H9 (cell line): ENCODE measurements at regions not wholly inside any gene's neighbourhood (a gene's known extent, or its start where the extent isn't known, plus 50 kb on each side); places are given as distances from the start of the nearest gene placed in this dataset.

ENCODE experiments used
- DNase-seq: peaks from one replicate; pipeline ENCODE4 v3.0.0-alpha.2; 2017
- H2AFZ ChIP-seq: one replicate; pipeline ENCODE4 v1.6.1; 2013; ENCODE audit warnings: mild to moderate bottlenecking, low read length, control low read depth, moderate library complexity
- H2AK5ac ChIP-seq: 2 replicates; pipeline ENCODE4 v1.6.1; 2013; ENCODE audit warnings: low read length, control low read depth, mixed read lengths; ENCODE audit not compliant: insufficient read length
- H2BK120ac ChIP-seq: one replicate; pipeline ENCODE4 v1.6.1; 2013; ENCODE audit warnings: low read depth, mild to moderate bottlenecking, low read length, control low read depth, inconsistent platforms; ENCODE audit not compliant: poor library complexity, severe bottlenecking
- H2BK12ac ChIP-seq: 2 replicates; pipeline ENCODE4 v1.6.1; 2013; ENCODE audit warnings: low read length, control low read depth, mixed read lengths, low read depth; ENCODE audit not compliant: insufficient read length
- H2BK15ac ChIP-seq: 2 replicates; pipeline ENCODE4 v1.6.1; 2013; ENCODE audit warnings: low read depth, low read length, control low read depth
- H2BK20ac ChIP-seq: one replicate; pipeline ENCODE4 v1.6.1; 2013; ENCODE audit warnings: low read depth, mild to moderate bottlenecking, low read length, control low read depth, inconsistent platforms; ENCODE audit not compliant: poor library complexity, severe bottlenecking
- H2BK5ac ChIP-seq: 2 replicates; pipeline ENCODE4 v1.6.1; 2013; ENCODE audit warnings: low read length, control low read depth, mixed read lengths; ENCODE audit not compliant: insufficient read length
- H3K14ac ChIP-seq: 2 replicates; pipeline ENCODE4 v1.6.1; 2013; ENCODE audit warnings: low read length, control low read depth; ENCODE audit not compliant: insufficient read depth
- H3K18ac ChIP-seq: 2 replicates; pipeline ENCODE4 v1.6.1; 2013; ENCODE audit warnings: low read depth, mild to moderate bottlenecking, mixed read lengths, low read length, control low read depth; ENCODE audit not compliant: insufficient read length
- H3K23ac ChIP-seq: 2 replicates; pipeline ENCODE4 v1.6.1; 2013; ENCODE audit warnings: low read length, control low read depth, mixed read lengths, low read depth; ENCODE audit not compliant: insufficient read length
- H3K23me2 ChIP-seq: 2 replicates; pipeline ENCODE4 v1.6.1; 2013; ENCODE audit warnings: low read depth, mild to moderate bottlenecking, mixed read lengths, low read length, control low read depth; ENCODE audit not compliant: insufficient read length, poor library complexity, severe bottlenecking
- H3K27ac ChIP-seq: 2 replicates; pipeline ENCODE4 v1.5.1; 2013; ENCODE audit warnings: low read length, control low read depth, mixed read lengths, low read depth; ENCODE audit not compliant: insufficient read length
- H3K27me3 ChIP-seq: 2 replicates; pipeline ENCODE4 v1.6.1; 2013; ENCODE audit warnings: low read length, control low read depth, inconsistent platforms; ENCODE audit not compliant: insufficient read depth
- H3K4ac ChIP-seq: 2 replicates; pipeline ENCODE4 v1.6.1; 2013; ENCODE audit warnings: low read depth, mild to moderate bottlenecking, control low read depth, inconsistent platforms, low read length, moderate library complexity
- H3K4me1 ChIP-seq: 2 replicates; pipeline ENCODE4 v1.6.1; 2013; ENCODE audit warnings: low read length, control low read depth, inconsistent platforms; ENCODE audit not compliant: insufficient read depth
- H3K4me2 ChIP-seq: 2 replicates; pipeline ENCODE4 v1.6.1; 2013; ENCODE audit warnings: low read length, control low read depth, mixed read lengths; ENCODE audit not compliant: insufficient read length, insufficient read depth
- H3K56ac ChIP-seq: 2 replicates; pipeline ENCODE4 v1.6.1; 2013; ENCODE audit warnings: low read depth, mild to moderate bottlenecking, mixed read lengths, low read length, control low read depth; ENCODE audit not compliant: insufficient read length
- H3K79me1 ChIP-seq: 2 replicates; pipeline ENCODE4 v1.6.1; 2013; ENCODE audit warnings: low read depth, mild to moderate bottlenecking, moderate library complexity, low read length, control low read depth, inconsistent platforms; ENCODE audit not compliant: insufficient read depth, poor library complexity, severe bottlenecking
- H3K79me2 ChIP-seq: 2 replicates; pipeline ENCODE4 v1.6.1; 2013; ENCODE audit warnings: low read length, control low read depth, inconsistent platforms; ENCODE audit not compliant: insufficient read depth
- H3K9ac ChIP-seq: 2 replicates; pipeline ENCODE4 v1.6.1; 2013; ENCODE audit warnings: low read length, control low read depth, mixed read lengths; ENCODE audit not compliant: insufficient read length; ENCODE audit errors: extremely low read depth
- H3K9me3 ChIP-seq: one replicate; pipeline ENCODE4 v1.6.1; 2013; ENCODE audit warnings: low read depth, low read length, inconsistent platforms; ENCODE audit not compliant: control insufficient read depth
- H3T11ph ChIP-seq: one replicate; pipeline ENCODE4 v1.6.1; 2013; ENCODE audit warnings: mild to moderate bottlenecking, low read length, control low read depth, inconsistent platforms
- H4K20me1 ChIP-seq: one replicate; pipeline ENCODE4 v1.6.1; 2013; ENCODE audit not compliant: control insufficient read depth, insufficient read length, insufficient read depth
- H4K5ac ChIP-seq: 2 replicates; pipeline ENCODE4 v1.6.1; 2013; ENCODE audit warnings: low read depth, mild to moderate bottlenecking, mixed read lengths, low read length, control low read depth; ENCODE audit not compliant: insufficient read length
- H4K8ac ChIP-seq: replicated peaks from 2 replicates; pipeline ENCODE4 v1.6.1; 2013; ENCODE audit warnings: low read length, control low read depth, mixed read lengths, low read depth; ENCODE audit not compliant: insufficient read length
- H4K91ac ChIP-seq: 2 replicates; pipeline ENCODE4 v1.6.1; 2013; ENCODE audit warnings: low read depth, mild to moderate bottlenecking, moderate library complexity, mixed read lengths, low read length, control low read depth; ENCODE audit not compliant: insufficient read length
- H3K27ac Mint-ChIP-seq, 3 experiments: 2 replicates in 2 of 3; 3 replicates in 1 of 3; pipeline ENCODE4 v1.8.0; 2020 to 2021; ENCODE audit warnings: mixed read lengths in 3 of 3, mild to moderate bottlenecking in 1 of 3, moderate library complexity in 1 of 3
- H3K27me3 Mint-ChIP-seq: 2 replicates; pipeline ENCODE4 v1.8.0; 2021; ENCODE audit warnings: low read depth, mild to moderate bottlenecking, moderate library complexity, mixed read lengths
- H3K36me3 Mint-ChIP-seq, 3 experiments: 2 replicates in 2 of 3; 3 replicates in 1 of 3; pipeline ENCODE4 v1.8.0; 2020 to 2021; ENCODE audit warnings: low read depth in 3 of 3, mixed read lengths in 3 of 3; ENCODE audit not compliant: insufficient read depth in 1 of 3
- H3K4me1 Mint-ChIP-seq, 2 experiments: 2 replicates each; pipeline ENCODE4 v1.8.0; 2020; ENCODE audit warnings: mixed read lengths in 2 of 2
- H3K4me3 Mint-ChIP-seq, 2 experiments: 2 replicates in 1 of 2; 3 replicates in 1 of 2; pipeline ENCODE4 v1.8.0; 2020 to 2021; ENCODE audit warnings: mild to moderate bottlenecking in 2 of 2, mixed read lengths in 2 of 2, moderate library complexity in 1 of 2
- H3K9me3 Mint-ChIP-seq, 2 experiments: 2 replicates in 1 of 2; 3 replicates in 1 of 2; pipeline ENCODE4 v1.8.0; 2020; ENCODE audit warnings: mild to moderate bottlenecking in 2 of 2, mixed read lengths in 2 of 2, moderate library complexity in 1 of 2
- WGBS: extraction: QIAGEN DNeasy Blood & Tissue Kit; methylation state at CpG from one replicate; pipeline ENCODE4 v1.1.7; 2013; ENCODE audit warnings: missing lambda C conversion rate, low lambda C conversion rate, mixed read lengths; ENCODE audit not compliant: insufficient read length; ENCODE audit errors: extremely low coverage; 5-methylcytosine and 5-hydroxymethylcytosine counted together
- TF ChIP-seq, protein P1 (sequence below): fragments of 200-600 bp; sonication (generic); conservative IDR thresholded peaks from 3 replicates; pipeline ENCODE4 v1.8.0; 2021; ENCODE audit warnings: antibody characterized with exemption, mild to moderate bottlenecking

DNA sequence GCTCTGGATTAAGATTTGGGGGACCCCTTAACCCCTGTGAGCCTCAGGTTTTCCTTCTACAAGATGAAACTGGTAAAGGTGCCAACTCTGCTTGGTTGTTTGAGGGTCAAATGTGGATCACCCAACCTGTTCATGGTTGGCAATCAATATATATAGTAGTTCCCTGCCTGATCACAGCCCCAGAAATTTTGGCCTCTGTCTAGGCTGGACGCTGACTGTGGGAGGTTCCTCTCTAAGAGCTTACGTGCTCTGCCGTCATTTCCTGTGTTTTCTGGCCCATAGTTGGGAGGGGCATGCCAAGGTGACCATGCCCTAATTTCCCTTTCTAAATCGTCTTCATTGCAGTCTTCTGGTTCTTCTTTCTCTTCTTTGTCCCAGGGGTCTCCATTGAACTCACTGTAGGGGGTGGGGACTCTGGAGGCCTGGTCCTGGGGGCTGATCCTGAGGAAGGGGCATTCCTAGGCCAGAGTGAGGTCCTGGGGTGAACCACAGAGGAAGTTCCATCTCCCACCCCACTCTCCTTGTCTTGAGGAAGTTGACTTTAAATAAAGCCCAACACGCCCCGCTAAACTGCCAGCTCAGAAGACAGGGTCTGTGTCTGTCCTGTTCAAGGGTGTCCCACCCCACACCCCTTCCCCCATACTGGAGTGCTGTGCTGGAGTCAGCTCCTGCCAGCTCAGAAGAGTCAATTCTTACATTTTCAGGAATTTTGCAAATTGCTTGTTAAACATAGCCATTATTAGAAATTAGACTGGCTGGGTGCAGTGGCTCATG lies 98.9 kb upstream of the SDK1 start:
- no peak overlapping the region for H3K56ac ChIP-seq
- no peak overlapping the region for H4K5ac ChIP-seq
- TF ChIP-seq, protein P1, sequence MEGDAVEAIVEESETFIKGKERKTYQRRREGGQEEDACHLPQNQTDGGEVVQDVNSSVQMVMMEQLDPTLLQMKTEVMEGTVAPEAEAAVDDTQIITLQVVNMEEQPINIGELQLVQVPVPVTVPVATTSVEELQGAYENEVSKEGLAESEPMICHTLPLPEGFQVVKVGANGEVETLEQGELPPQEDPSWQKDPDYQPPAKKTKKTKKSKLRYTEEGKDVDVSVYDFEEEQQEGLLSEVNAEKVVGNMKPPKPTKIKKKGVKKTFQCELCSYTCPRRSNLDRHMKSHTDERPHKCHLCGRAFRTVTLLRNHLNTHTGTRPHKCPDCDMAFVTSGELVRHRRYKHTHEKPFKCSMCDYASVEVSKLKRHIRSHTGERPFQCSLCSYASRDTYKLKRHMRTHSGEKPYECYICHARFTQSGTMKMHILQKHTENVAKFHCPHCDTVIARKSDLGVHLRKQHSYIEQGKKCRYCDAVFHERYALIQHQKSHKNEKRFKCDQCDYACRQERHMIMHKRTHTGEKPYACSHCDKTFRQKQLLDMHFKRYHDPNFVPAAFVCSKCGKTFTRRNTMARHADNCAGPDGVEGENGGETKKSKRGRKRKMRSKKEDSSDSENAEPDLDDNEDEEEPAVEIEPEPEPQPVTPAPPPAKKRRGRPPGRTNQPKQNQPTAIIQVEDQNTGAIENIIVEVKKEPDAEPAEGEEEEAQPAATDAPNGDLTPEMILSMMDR = no peak
- H3K9me3 ChIP-seq = no peaks in the 10 kb centered on the region
- no peaks in the 10 kb centered on the region for H3K79me1 ChIP-seq
- H4K20me1 ChIP-seq = no peaks in the 10 kb centered on the region
- no peak overlapping the region for H2BK120ac ChIP-seq
- H3K23ac ChIP-seq = no peak overlapping the region
- no peak overlapping the region for H3K27ac ChIP-seq
- no peak overlapping the region for H2BK5ac ChIP-seq
- no peak overlapping the region for H3K18ac ChIP-seq
- no peak overlapping the region for H3K4me2 ChIP-seq
- H3K23me2 ChIP-seq = no peaks in the 10 kb centered on the region
- peak; percentile 14 for DNase-seq
- Mint-ChIP-seq H3K27ac (peak overlapping the region in 1 of 3 experiments; percentile 7; a peak in 2 of 7 replicates), H3K36me3 (peaks cover 0 to 13% (median 9%) of the 10 kb centered on the region in 3 experiments; a peak in 5 of 7 replicates), H3K4me3 (no peak overlapping the region), H3K4me1 (peaks cover 16 to 18% of the 10 kb centered on the region in 2 experiments), H3K9me3 (peaks cover 14 to 16% of the 10 kb centered on the region in 2 experiments), H3K27me3 (no peaks in the 10 kb centered on the region; the same call in 1 of the 2 replicates)
- peaks cover 3% of the 10 kb centered on the region; the same call in 1 of the 2 replicates for H3K4me1 ChIP-seq
- H2AK5ac ChIP-seq = no peak overlapping the region
- no peaks in the 10 kb centered on the region for H3K27me3 ChIP-seq
- no peak overlapping the region for H3K14ac ChIP-seq
- no CpG with 5 or more reads among the region's 6 CpGs for WGBS
- no peak overlapping the region for H4K8ac ChIP-seq
- no peak overlapping the region for H2BK15ac ChIP-seq
- H2AFZ ChIP-seq = no peak overlapping the region
- no peaks in the 10 kb centered on the region for H3K79me2 ChIP-seq
- H3K4ac ChIP-seq = no peak overlapping the region
- no peak overlapping the region for H2BK20ac ChIP-seq
- H3T11ph ChIP-seq = no peak overlapping the region
- H4K91ac ChIP-seq = no peak overlapping the region
- no peak overlapping the region for H3K9ac ChIP-seq
- peak overlapping the region; percentile 53 for H2BK12ac ChIP-seq
